ENCODE measurements at regions not wholly inside any gene's neighbourhood (a gene's known extent, or its start where the extent isn't known, plus 50 kb on each side); places are given as distances from the start of the nearest gene placed in this dataset.

- H3K4me3 ChIP-seq (ENCODE audit: low read depth, low read length), result no peak overlapping the region
- no peak for TF ChIP-seq CTCF (IDR thresholded peaks at IDR 0.05; ENCODE audit: low read depth, low read length)
Measured at GRCh38 chr12:69106482-69107118, 132.8 kb upstream of the CPSF6 start.

GRCh38 chr12:69107541-69107940, 131.8 kb upstream of the CPSF6 start:
- TF ChIP-seq CTCF (IDR thresholded peaks at IDR 0.05; ENCODE audit: low read depth, low read length), result no peak
- no peak overlapping the region for H3K4me3 ChIP-seq (ENCODE audit: low read depth, low read length)

GRCh38 chr12:69108037-69108436, 131.3 kb upstream of the CPSF6 start:
- no peak overlapping the region for H3K4me3 ChIP-seq (ENCODE audit: low read depth, low read length)
- no peak for TF ChIP-seq CTCF (IDR thresholded peaks at IDR 0.05; ENCODE audit: low read depth, low read length)

- no peak overlapping the region for H3K4me3 ChIP-seq (ENCODE audit: low read depth, low read length)
- TF ChIP-seq CTCF (IDR thresholded peaks at IDR 0.05; ENCODE audit: low read depth, low read length), result no peak
Measured at GRCh38 chr12:69112616-69113015, 126.8 kb upstream of the CPSF6 start.

- no peak for TF ChIP-seq CTCF (IDR thresholded peaks at IDR 0.05; ENCODE audit: low read depth, low read length)
- H3K4me3 ChIP-seq (ENCODE audit: low read depth, low read length), result no peak overlapping the region
Measured at GRCh38 chr12:69115099-69115498, 124.3 kb upstream of the CPSF6 start.

GRCh38 chr12:69115951-69116350, 123.4 kb upstream of the CPSF6 start:
- TF ChIP-seq CTCF (IDR thresholded peaks at IDR 0.05; ENCODE audit: low read depth, low read length), result no peak

GRCh38 chr12:69117566-69118266, 121.7 kb upstream of the CPSF6 start:
- no peak overlapping the region for H3K4me3 ChIP-seq (ENCODE audit: low read depth, low read length)
- TF ChIP-seq CTCF (IDR thresholded peaks at IDR 0.05; ENCODE audit: low read depth, low read length), result no peak

More at GRCh38 chr12:69115951-69116350, 123.4 kb upstream of the CPSF6 start:
- H3K4me3 ChIP-seq (ENCODE audit: low read depth, low read length), result no peak overlapping the region
